Loucy (cell line): ENCODE measurements at regions not wholly inside any gene's neighbourhood (a gene's known extent, or its start where the extent isn't known, plus 50 kb on each side); places are given as distances from the start of the nearest gene placed in this dataset.

Experiments used
- H2AFZ ChIP-seq: fragments of 200-600 bp; sonication (generic); 2 replicates; pipeline ENCODE4 v1.6.0; 2016; ENCODE audit warnings: antibody characterized with exemption, mild to moderate bottlenecking, low read length, moderate library complexity
- H3F3A ChIP-seq: fragments of 200-600 bp; 2 replicates; pipeline ENCODE4 v1.6.0; 2016; ENCODE audit warnings: antibody characterized with exemption, low read depth, mild to moderate bottlenecking
- H3K27me3 ChIP-seq: fragments of 200-600 bp; sonication (generic); 2 replicates; pipeline ENCODE4 v1.6.1; 2014; ENCODE audit warnings: low read length, mild to moderate bottlenecking; ENCODE audit not compliant: insufficient read depth, poor library complexity, severe bottlenecking
- H3K36me3 ChIP-seq: fragments of 200-600 bp; sonication (generic); 2 replicates; pipeline ENCODE4 v1.6.1; 2016; ENCODE audit warnings: low read length; ENCODE audit not compliant: insufficient read depth
- H3K4me1 ChIP-seq: fragments of 200-600 bp; sonication (generic); 2 replicates; pipeline ENCODE4 v1.5.1; 2014; ENCODE audit warnings: low read length, mild to moderate bottlenecking; ENCODE audit not compliant: insufficient read depth, poor library complexity, severe bottlenecking
- H3K4me2 ChIP-seq: fragments of 200-600 bp; sonication (generic); 2 replicates; pipeline ENCODE4 v1.6.0; 2014; ENCODE audit warnings: antibody characterized with exemption, low read length, low read depth, mild to moderate bottlenecking; ENCODE audit not compliant: poor library complexity, severe bottlenecking
- H3K4me3 ChIP-seq: fragments of 200-600 bp; sonication (generic); 2 replicates; pipeline ENCODE4 v1.5.1; 2014; ENCODE audit warnings: low read length, mild to moderate bottlenecking, mixed read lengths; ENCODE audit not compliant: poor library complexity, severe bottlenecking
- H3K79me2 ChIP-seq: fragments of 200-600 bp; sonication (generic); 2 replicates; pipeline ENCODE4 v1.6.1; 2014; ENCODE audit warnings: low read length; ENCODE audit not compliant: insufficient read depth
- H3K9ac ChIP-seq: fragments of 200-600 bp; sonication (generic); 2 replicates; pipeline ENCODE4 v1.6.0; 2014; ENCODE audit warnings: mild to moderate bottlenecking, low read depth, low read length, moderate library complexity; ENCODE audit not compliant: poor library complexity, severe bottlenecking
- H3K9me2 ChIP-seq: fragments of 200-600 bp; sonication (generic); replicated peaks from 2 replicates; pipeline ENCODE4 v1.6.1; 2016; ENCODE audit warnings: low read depth, low read length, mixed read lengths
- H3K9me3 ChIP-seq: fragments of 200-600 bp; sonication (generic); 2 replicates; pipeline ENCODE4 v1.6.1; 2014; ENCODE audit warnings: mild to moderate bottlenecking, antibody characterized with exemption, low read length, low read depth; ENCODE audit not compliant: insufficient read depth
- H4K20me1 ChIP-seq: fragments of 200-600 bp; sonication (generic); 2 replicates; pipeline ENCODE4 v1.6.0; 2014; ENCODE audit warnings: antibody characterized with exemption, low read length, mild to moderate bottlenecking; ENCODE audit not compliant: insufficient read depth, poor library complexity, severe bottlenecking
- EZH2phosphoT487 ChIP-seq: fragments of 200-600 bp; IDR thresholded peaks from 2 replicates; pipeline ENCODE4 v1.6.1; 2018; ENCODE audit warnings: antibody characterized with exemption, mild to moderate bottlenecking, moderate library complexity, borderline replicate concordance
- TF ChIP-seq, protein P1 (sequence below): fragments of 200-600 bp; sonication (generic); conservative IDR thresholded peaks from 2 replicates; pipeline ENCODE4 v1.5.1; 2014; ENCODE audit warnings: mild to moderate bottlenecking, antibody characterized with exemption, low read length

DNA sequence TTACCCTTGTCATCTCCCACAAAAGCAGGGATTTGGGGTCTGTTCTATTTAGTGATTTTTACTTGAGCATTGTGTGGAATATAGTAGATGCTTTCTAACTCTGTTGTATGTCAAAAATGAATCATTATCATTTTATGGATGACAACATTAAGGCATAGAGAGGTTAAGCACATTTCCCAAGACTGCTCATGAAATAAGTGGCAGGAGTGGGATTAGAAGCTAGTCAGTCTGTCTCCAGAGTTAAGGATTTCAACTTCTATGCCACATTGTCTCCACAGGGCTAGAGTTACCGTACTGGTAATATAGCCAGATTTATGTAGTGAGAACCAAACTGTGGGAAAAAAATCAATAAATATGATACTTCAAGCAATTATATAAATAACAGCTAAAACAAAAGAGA, 170.6 kb upstream of the DCN start:
- H3K4me2 ChIP-seq = no peak overlapping the region
- H3K36me3 ChIP-seq = no peaks in the 10 kb centered on the region
- H3K79me2 ChIP-seq = no peaks in the 10 kb centered on the region
- H3F3A ChIP-seq = no peaks in the 10 kb centered on the region
- H3K27me3 ChIP-seq = no peaks in the 10 kb centered on the region
- H4K20me1 ChIP-seq = no peaks in the 10 kb centered on the region
- no peak for TF ChIP-seq EZH2phosphoT487
- TF ChIP-seq, protein P1, sequence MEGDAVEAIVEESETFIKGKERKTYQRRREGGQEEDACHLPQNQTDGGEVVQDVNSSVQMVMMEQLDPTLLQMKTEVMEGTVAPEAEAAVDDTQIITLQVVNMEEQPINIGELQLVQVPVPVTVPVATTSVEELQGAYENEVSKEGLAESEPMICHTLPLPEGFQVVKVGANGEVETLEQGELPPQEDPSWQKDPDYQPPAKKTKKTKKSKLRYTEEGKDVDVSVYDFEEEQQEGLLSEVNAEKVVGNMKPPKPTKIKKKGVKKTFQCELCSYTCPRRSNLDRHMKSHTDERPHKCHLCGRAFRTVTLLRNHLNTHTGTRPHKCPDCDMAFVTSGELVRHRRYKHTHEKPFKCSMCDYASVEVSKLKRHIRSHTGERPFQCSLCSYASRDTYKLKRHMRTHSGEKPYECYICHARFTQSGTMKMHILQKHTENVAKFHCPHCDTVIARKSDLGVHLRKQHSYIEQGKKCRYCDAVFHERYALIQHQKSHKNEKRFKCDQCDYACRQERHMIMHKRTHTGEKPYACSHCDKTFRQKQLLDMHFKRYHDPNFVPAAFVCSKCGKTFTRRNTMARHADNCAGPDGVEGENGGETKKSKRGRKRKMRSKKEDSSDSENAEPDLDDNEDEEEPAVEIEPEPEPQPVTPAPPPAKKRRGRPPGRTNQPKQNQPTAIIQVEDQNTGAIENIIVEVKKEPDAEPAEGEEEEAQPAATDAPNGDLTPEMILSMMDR = no peak
- no peaks in the 10 kb centered on the region for H3K4me1 ChIP-seq
- H3K4me3 ChIP-seq = no peak overlapping the region
- H3K9ac ChIP-seq = no peak overlapping the region
- no peak overlapping the region for H2AFZ ChIP-seq
- H3K9me3 ChIP-seq = no peaks in the 10 kb centered on the region
- H3K9me2 ChIP-seq = no peaks in the 10 kb centered on the region

DNA sequence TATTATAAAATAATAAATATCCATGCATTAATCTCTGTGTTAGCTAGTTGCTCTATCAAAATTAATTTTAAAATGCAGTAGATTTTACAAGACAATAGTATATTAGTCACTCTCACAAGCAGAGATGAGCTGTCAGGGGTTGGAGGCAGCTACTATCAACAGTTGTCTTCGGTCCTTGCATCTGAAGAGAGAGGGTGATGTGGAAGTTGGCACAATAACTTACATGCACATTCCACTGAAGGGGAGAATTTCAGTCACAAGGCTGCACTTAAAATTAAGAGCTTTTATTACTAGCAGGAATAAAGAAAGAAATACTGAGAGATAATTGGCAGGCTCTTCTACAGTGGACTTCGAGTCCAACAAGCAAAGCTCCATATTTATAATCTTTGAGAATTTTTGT, 166.9 kb upstream of the DCN start:
- Histone ChIP-seq H3K9ac (no peak overlapping the region), H2AFZ (no peak overlapping the region), H3K9me3 (no peaks in the 10 kb centered on the region), H3K4me3 (no peak overlapping the region), H3K4me2 (no peak overlapping the region), H4K20me1 (no peaks in the 10 kb centered on the region), H3K4me1 (no peaks in the 10 kb centered on the region), H3K9me2 (no peaks in the 10 kb centered on the region), H3K79me2 (no peaks in the 10 kb centered on the region), H3K36me3 (no peaks in the 10 kb centered on the region), H3K27me3 (no peaks in the 10 kb centered on the region), H3F3A (no peaks in the 10 kb centered on the region)
- TF ChIP-seq, protein P1 = no peak
- TF ChIP-seq EZH2phosphoT487 = no peak

DNA sequence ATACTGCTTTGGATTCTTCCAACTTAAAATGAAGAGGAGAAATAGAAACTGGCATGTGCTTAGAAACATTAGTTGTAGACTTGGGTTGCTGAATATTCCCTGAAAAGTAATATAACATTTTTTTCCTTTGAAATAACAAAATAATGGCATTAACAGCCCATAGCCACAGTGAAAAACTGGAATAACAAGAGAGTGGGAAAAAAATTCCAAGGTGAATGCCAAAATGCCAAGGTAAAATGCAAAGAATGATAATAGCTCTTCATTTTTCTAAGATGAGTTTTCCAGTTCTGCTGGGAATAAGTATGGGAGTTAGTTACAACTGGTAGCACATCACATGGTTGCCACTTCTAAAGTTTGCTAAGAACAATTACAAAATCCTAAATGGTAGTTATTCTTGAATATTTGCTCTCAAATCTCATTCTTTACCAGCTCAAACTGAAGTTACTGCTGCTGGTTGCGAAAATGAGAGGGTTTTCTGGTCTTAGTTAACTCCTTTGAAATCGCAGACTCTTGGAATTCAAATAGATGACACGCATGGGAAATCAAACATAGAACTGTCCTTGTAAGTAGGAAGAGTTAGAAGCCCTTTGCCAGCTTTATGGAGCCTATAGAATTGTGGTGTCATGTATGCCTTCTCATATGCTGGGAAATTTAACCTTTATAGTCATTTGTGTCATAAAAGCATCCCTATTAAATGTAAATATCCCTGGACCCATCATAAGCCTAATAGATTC, 165.0 kb upstream of the DCN start:
- TF ChIP-seq, protein P1 = no peak
- TF ChIP-seq EZH2phosphoT487 = no peak
- H2AFZ ChIP-seq = no peak overlapping the region
- H3K9me3 ChIP-seq = no peaks in the 10 kb centered on the region
- no peaks in the 10 kb centered on the region for H4K20me1 ChIP-seq
- no peak overlapping the region for H3K4me2 ChIP-seq
- no peaks in the 10 kb centered on the region for H3K9me2 ChIP-seq
- no peak overlapping the region for H3K4me3 ChIP-seq
- no peaks in the 10 kb centered on the region for H3F3A ChIP-seq
- no peaks in the 10 kb centered on the region for H3K36me3 ChIP-seq
- no peak overlapping the region for H3K9ac ChIP-seq
- H3K79me2 ChIP-seq = no peaks in the 10 kb centered on the region
- H3K4me1 ChIP-seq = no peaks in the 10 kb centered on the region
- no peaks in the 10 kb centered on the region for H3K27me3 ChIP-seq
